Activated CD8-positive, alpha-beta memory T cell treated with anti-CD3 and anti-CD28 coated beads, Interleukin-2, amount 10 ng/mL, durations not matched to agents 7 days and 5 days (primary cell): ENCODE measurements at regions not wholly inside any gene's neighbourhood (a gene's known extent, or its start where the extent isn't known, plus 50 kb on each side); places are given as distances from the start of the nearest gene placed in this dataset.
A peak's percentile ranks its signal among the peaks of the same experiment; 100 is the strongest.

Source experiments
- ATAC-seq: fragments of 150-1000 bp; cut with Tn5 transposase; one replicate; pipeline ENCODE4 v1.10.0; 2021; ENCODE audit warnings: moderate library complexity
- CTCF ChIA-PET: fragments of 350-600 bp; sonication (Branson Sonifier 250); formaldehyde crosslinking; loops from one replicate; lab custom pipeline; 2021; ENCODE audit warnings: antibody characterized with exemption; lab: Charles Lee
- DNase-seq: peaks from one replicate; pipeline ENCODE4 v3.0.0-alpha.2; 2020
- H3K27ac Mint-ChIP-seq: one replicate; pipeline ENCODE4 v1.8.0; 2021; ENCODE audit warnings: mild to moderate bottlenecking, mixed read lengths
- H3K27me3 Mint-ChIP-seq: one replicate; pipeline ENCODE4 v1.8.0; 2021; ENCODE audit warnings: mixed read lengths
- H3K36me3 Mint-ChIP-seq: one replicate; pipeline ENCODE4 v1.8.0; 2021; ENCODE audit warnings: mild to moderate bottlenecking, mixed read lengths
- H3K4me1 Mint-ChIP-seq: one replicate; pipeline ENCODE4 v1.8.0; 2021; ENCODE audit warnings: mixed read lengths
- H3K4me3 Mint-ChIP-seq: one replicate; pipeline ENCODE4 v1.8.0; 2021; ENCODE audit warnings: mild to moderate bottlenecking, moderate library complexity, mixed read lengths
- H3K9me3 Mint-ChIP-seq: one replicate; pipeline ENCODE4 v1.8.0; 2022; ENCODE audit warnings: low read depth, mixed read lengths

- Mint-ChIP-seq H3K4me1 (peaks cover 42% of the 10 kb centered on the region), H3K36me3 (peaks cover 13% of the 10 kb centered on the region), H3K27ac (no peak overlapping the region), H3K9me3 (no peaks in the 10 kb centered on the region), H3K27me3 (no peaks in the 10 kb centered on the region), H3K4me3 (no peak overlapping the region)
- DNase-seq = no peak
- CTCF ChIA-PET = interaction anchor here (1.1 to 1.4 kb wide), 3 partner anchors 13 to 30 kb away, joined by 3 read pairs; no protein-coding TSS in a partner anchor
- ATAC-seq = no peak
These were observed 79.6 kb upstream of the DOCK9 start for GRCh38 chr13:99057310-99057975.

- ATAC-seq (no peak), DNase-seq (no peak)
- no peak overlapping the region for H3K27ac Mint-ChIP-seq
- H3K4me3 Mint-ChIP-seq = no peak overlapping the region
- CTCF ChIA-PET = no interaction called here
- peaks cover 33% of the 10 kb centered on the region for H3K4me1 Mint-ChIP-seq
- no peaks in the 10 kb centered on the region for H3K27me3 Mint-ChIP-seq
- peaks cover 19% of the 10 kb centered on the region for H3K36me3 Mint-ChIP-seq
- H3K9me3 Mint-ChIP-seq = no peaks in the 10 kb centered on the region
These were observed 80.9 kb upstream of the DOCK9 start for GRCh38 chr13:99058527-99059495.

GRCh38 chr13:99059498-99060075, 81.7 kb upstream of the DOCK9 start:
- no peaks in the 10 kb centered on the region for H3K9me3 Mint-ChIP-seq
- DNase-seq (no peak), ATAC-seq (no peak)
- peaks cover 23% of the 10 kb centered on the region for H3K36me3 Mint-ChIP-seq
- no peaks in the 10 kb centered on the region for H3K27me3 Mint-ChIP-seq
- H3K27ac Mint-ChIP-seq = no peak overlapping the region
- CTCF ChIA-PET = no interaction called here
- H3K4me3 Mint-ChIP-seq = no peak overlapping the region
- peaks cover 32% of the 10 kb centered on the region for H3K4me1 Mint-ChIP-seq

GRCh38 chr13:99061411-99061810, 83.5 kb upstream of the DOCK9 start:
- CTCF ChIA-PET = no interaction called here
- no peak overlapping the region for H3K27ac Mint-ChIP-seq
- H3K4me3 Mint-ChIP-seq = no peak overlapping the region
- no peak for DNase-seq
- H3K36me3 Mint-ChIP-seq = peaks cover 28% of the 10 kb centered on the region
- H3K9me3 Mint-ChIP-seq = no peaks in the 10 kb centered on the region
- peaks cover 39% of the 10 kb centered on the region for H3K4me1 Mint-ChIP-seq
- H3K27me3 Mint-ChIP-seq = no peaks in the 10 kb centered on the region
- no peak for ATAC-seq

GRCh38 chr13:99062593-99062992, 84.7 kb upstream of the DOCK9 start:
- Mint-ChIP-seq H3K4me3 (no peak overlapping the region), H3K9me3 (no peaks in the 10 kb centered on the region), H3K27me3 (no peaks in the 10 kb centered on the region), H3K4me1 (peaks cover 47% of the 10 kb centered on the region), H3K27ac (no peak overlapping the region), H3K36me3 (peaks cover 37% of the 10 kb centered on the region)
- CTCF ChIA-PET = no interaction called here
- ATAC-seq = no peak
- no peak for DNase-seq

GRCh38 chr13:99063178-99063577, 85.3 kb upstream of the DOCK9 start:
- no peak overlapping the region for H3K4me3 Mint-ChIP-seq
- H3K27ac Mint-ChIP-seq = no peak overlapping the region
- no peak for ATAC-seq
- H3K4me1 Mint-ChIP-seq = peaks cover 50% of the 10 kb centered on the region
- CTCF ChIA-PET = no interaction called here
- peaks cover 42% of the 10 kb centered on the region for H3K36me3 Mint-ChIP-seq
- H3K9me3 Mint-ChIP-seq = no peaks in the 10 kb centered on the region
- DNase-seq = no peak
- no peaks in the 10 kb centered on the region for H3K27me3 Mint-ChIP-seq

GRCh38 chr13:99063952-99064351, 86.1 kb upstream of the DOCK9 start:
- DNase-seq (no peak), ATAC-seq (peak; percentile 52)
- CTCF ChIA-PET = interaction anchor here (0.9 to 3.3 kb wide), 4 partner anchors 9 to 25 kb away, joined by 3 to 14 read pairs (median 4); no protein-coding TSS in a partner anchor
- Mint-ChIP-seq H3K4me3 (no peak overlapping the region), H3K27me3 (no peaks in the 10 kb centered on the region), H3K36me3 (peaks cover 44% of the 10 kb centered on the region), H3K27ac (peak overlapping the region; percentile 47), H3K4me1 (peaks cover 50% of the 10 kb centered on the region), H3K9me3 (no peaks in the 10 kb centered on the region)

GRCh38 chr13:99064624-99065234, 86.9 kb upstream of the DOCK9 start:
- H3K27me3 Mint-ChIP-seq = no peaks in the 10 kb centered on the region
- H3K36me3 Mint-ChIP-seq = peaks cover 40% of the 10 kb centered on the region
- no peak for ATAC-seq
- CTCF ChIA-PET = interaction anchor here (0.6 to 3.3 kb wide), 6 partner anchors 9 to 476 kb away, joined by 3 to 14 read pairs (median 3); no protein-coding TSS in a partner anchor
- H3K9me3 Mint-ChIP-seq = no peaks in the 10 kb centered on the region
- H3K27ac Mint-ChIP-seq = no peak overlapping the region
- H3K4me1 Mint-ChIP-seq = peaks cover 43% of the 10 kb centered on the region
- H3K4me3 Mint-ChIP-seq = no peak overlapping the region
- DNase-seq = no peak

- Mint-ChIP-seq H3K9me3 (no peaks in the 10 kb centered on the region), H3K27ac (peak overlapping the region; percentile 83), H3K27me3 (no peaks in the 10 kb centered on the region), H3K4me3 (peak overlapping the region; percentile 52), H3K4me1 (peaks cover 42% of the 10 kb centered on the region), H3K36me3 (peaks cover 41% of the 10 kb centered on the region)
- CTCF ChIA-PET = interaction anchor here (0.6 to 3.3 kb wide), 5 partner anchors 10 to 475 kb away, joined by 3 to 14 read pairs (median 3); no protein-coding TSS in a partner anchor
- DNase-seq (no peak), ATAC-seq (no peak)
These were observed 87.6 kb upstream of the DOCK9 start for GRCh38 chr13:99065235-99066015.

GRCh38 chr13:99066219-99066618, 88.4 kb upstream of the DOCK9 start:
- no peak for DNase-seq
- CTCF ChIA-PET = interaction anchor here (1.0 to 3.3 kb wide), 5 partner anchors 11 to 226 kb away, joined by 3 to 14 read pairs (median 3); no protein-coding TSS in a partner anchor
- ATAC-seq = peak; percentile 79
- peaks cover 42% of the 10 kb centered on the region for H3K36me3 Mint-ChIP-seq
- peak overlapping the region; percentile 83 for H3K27ac Mint-ChIP-seq
- peak overlapping the region; percentile 52 for H3K4me3 Mint-ChIP-seq
- H3K4me1 Mint-ChIP-seq = peaks cover 42% of the 10 kb centered on the region
- H3K9me3 Mint-ChIP-seq = no peaks in the 10 kb centered on the region
- H3K27me3 Mint-ChIP-seq = no peaks in the 10 kb centered on the region

GRCh38 chr13:99067159-99067985, 89.5 kb upstream of the DOCK9 start:
- Mint-ChIP-seq H3K4me1 (peaks cover 53% of the 10 kb centered on the region), H3K27me3 (no peaks in the 10 kb centered on the region), H3K4me3 (no peak overlapping the region), H3K9me3 (no peaks in the 10 kb centered on the region), H3K27ac (peak overlapping the region; percentile 38), H3K36me3 (peaks cover 50% of the 10 kb centered on the region)
- CTCF ChIA-PET = interaction anchor here (1.0 to 1.6 kb wide), 3 partner anchors 17 to 199 kb away, joined by 3 to 4 read pairs (median 3); no protein-coding TSS in a partner anchor
- DNase-seq (no peak), ATAC-seq (no peak)
